Prostate gland (tissue), 2 donors: ENCODE measurements at regions not wholly inside any gene's neighbourhood (a gene's known extent, or its start where the extent isn't known, plus 50 kb on each side); places are given as distances from the start of the nearest gene placed in this dataset.
"Not testable (repeated sequence)": the region's sequence is repeated elsewhere in the genome, so short reads cannot be mapped to it uniquely, and the experiment has no call there.

Experiments
- DNase-seq: peaks from one replicate; pipeline ENCODE4 v3.0.0-alpha.2; 2019; ENCODE audit warnings: low spot score
- H3K27ac ChIP-seq, 2 donors: fragments of 200-600 bp; sonication (generic); 2 replicates each; pipeline ENCODE4 v1.5.1; 2017 to 2019
- H3K27me3 ChIP-seq: fragments of 200-600 bp; sonication (generic); replicated peaks from 2 replicates; pipeline ENCODE4 v1.5.1; 2019; ENCODE audit not compliant: insufficient read depth
- H3K36me3 ChIP-seq, 2 donors: fragments of 200-600 bp; sonication (generic); 1 replicate in 1 of 2; 2 replicates in 1 of 2; pipeline versions ENCODE4 v1.5.1 to v1.8.1; 2017 to 2019
- H3K4me1 ChIP-seq: fragments of 200-600 bp; sonication (generic); replicated peaks from 2 replicates; pipeline ENCODE4 v1.5.1; 2019
- H3K4me3 ChIP-seq, 2 donors: fragments of 200-600 bp; sonication (generic); 2 replicates each; pipeline ENCODE4 v1.5.1; 2017 to 2019
- H3K9me3 ChIP-seq: fragments of 200-600 bp; sonication (generic); 2 replicates; pipeline ENCODE4 v1.5.1; 2017
- POLR2A ChIP-seq: fragments of 450-650 bp; IDR thresholded peaks from one replicate; pipeline ENCODE4 v1.6.1; 2016; ENCODE audit warnings: antibody characterized with exemption, mild to moderate bottlenecking
- POLR2AphosphoS5 ChIP-seq: sonication (generic); formaldehyde crosslinking; IDR thresholded peaks from one replicate; pipeline ENCODE4 v1.6.1; 2017; ENCODE audit warnings: antibody characterized with exemption
- WGBS: methylation state at CpG from one replicate; pipeline ENCODE4 v1.1.5; 2018; 5-methylcytosine and 5-hydroxymethylcytosine counted together
- intact Hi-C: fragments of 100-400 bp; cut with DNase I; formaldehyde crosslinking; loops from one replicate; pipeline ENCODE4 v1.14.2; 2022
- TF ChIP-seq, protein P1 (sequence below), 4 experiments: fragments of 200-600 bp in 2 of 4; fragments of 450-650 bp in 2 of 4; sonication (generic) in 2 of 4; IDR thresholded peaks; 1 replicate in 3 of 4; 2 replicates in 1 of 4; pipeline ENCODE4 v1.5.1; 2016 to 2019; ENCODE audit warnings: antibody characterized with exemption in 4 of 4, mild to moderate bottlenecking in 2 of 4, moderate library complexity in 2 of 4

DNA sequence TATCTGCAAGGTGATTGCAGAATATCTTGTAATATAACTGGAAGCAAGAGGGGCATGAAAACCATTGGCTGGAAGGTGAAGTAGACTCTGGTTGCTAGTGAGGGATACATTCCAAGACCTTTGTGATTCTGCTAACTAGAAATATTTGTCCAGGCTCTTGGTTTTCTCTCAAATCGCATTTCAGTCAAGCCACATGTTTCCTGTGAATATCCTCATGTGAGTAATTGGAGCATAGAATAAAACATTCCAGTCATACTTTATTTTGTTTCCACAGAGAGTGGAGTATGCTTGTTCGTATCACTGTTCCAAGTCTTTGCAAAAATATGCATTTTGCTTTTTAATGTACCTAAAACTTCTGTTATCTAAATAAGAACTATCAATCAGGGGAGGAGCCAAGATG, 850.0 kb downstream of the EPHA3 start:
- Histone ChIP-seq H3K9me3 (no peaks in the 10 kb centered on the region), H3K27me3 (no peaks in the 10 kb centered on the region), H3K36me3 (no peaks in the 10 kb centered on the region), H3K4me1 (no peaks in the 10 kb centered on the region), H3K4me3 (no peak overlapping the region), H3K27ac (no peak overlapping the region)
- no peak for DNase-seq
- WGBS: 56% methylated on average over 2 of the region's 2 CpGs
- intact Hi-C loops: no loop called here
- no peak for TF ChIP-seq POLR2A
- TF ChIP-seq POLR2AphosphoS5: no peak
- TF ChIP-seq, protein P1, sequence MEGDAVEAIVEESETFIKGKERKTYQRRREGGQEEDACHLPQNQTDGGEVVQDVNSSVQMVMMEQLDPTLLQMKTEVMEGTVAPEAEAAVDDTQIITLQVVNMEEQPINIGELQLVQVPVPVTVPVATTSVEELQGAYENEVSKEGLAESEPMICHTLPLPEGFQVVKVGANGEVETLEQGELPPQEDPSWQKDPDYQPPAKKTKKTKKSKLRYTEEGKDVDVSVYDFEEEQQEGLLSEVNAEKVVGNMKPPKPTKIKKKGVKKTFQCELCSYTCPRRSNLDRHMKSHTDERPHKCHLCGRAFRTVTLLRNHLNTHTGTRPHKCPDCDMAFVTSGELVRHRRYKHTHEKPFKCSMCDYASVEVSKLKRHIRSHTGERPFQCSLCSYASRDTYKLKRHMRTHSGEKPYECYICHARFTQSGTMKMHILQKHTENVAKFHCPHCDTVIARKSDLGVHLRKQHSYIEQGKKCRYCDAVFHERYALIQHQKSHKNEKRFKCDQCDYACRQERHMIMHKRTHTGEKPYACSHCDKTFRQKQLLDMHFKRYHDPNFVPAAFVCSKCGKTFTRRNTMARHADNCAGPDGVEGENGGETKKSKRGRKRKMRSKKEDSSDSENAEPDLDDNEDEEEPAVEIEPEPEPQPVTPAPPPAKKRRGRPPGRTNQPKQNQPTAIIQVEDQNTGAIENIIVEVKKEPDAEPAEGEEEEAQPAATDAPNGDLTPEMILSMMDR (IDR thresholded peaks at IDR 0.05): no peak

DNA sequence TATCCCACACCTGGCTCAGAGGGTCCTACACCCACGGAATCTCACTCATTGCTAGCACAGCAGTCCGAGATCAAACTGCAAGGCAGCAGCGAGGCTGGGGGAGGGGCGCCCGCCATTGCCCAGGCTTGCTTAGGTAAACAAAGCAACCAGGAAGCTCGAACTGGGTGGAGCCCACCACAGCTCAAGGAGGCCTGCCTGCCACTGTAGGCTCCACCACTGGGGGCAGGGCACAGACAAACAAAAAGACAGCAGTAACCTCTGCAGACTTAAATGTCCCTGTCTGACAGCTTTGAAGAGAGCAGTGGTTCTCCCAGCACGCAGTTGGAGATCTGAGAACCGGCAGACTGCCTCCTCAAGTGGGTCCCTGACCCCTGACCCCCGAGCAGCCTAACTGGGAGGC, 850.7 kb downstream of the EPHA3 start:
- not testable (repeated sequence) for H3K4me3 ChIP-seq, H3K4me1 ChIP-seq
- 53% methylated on average over 9 of the region's 9 CpGs for WGBS

DNA sequence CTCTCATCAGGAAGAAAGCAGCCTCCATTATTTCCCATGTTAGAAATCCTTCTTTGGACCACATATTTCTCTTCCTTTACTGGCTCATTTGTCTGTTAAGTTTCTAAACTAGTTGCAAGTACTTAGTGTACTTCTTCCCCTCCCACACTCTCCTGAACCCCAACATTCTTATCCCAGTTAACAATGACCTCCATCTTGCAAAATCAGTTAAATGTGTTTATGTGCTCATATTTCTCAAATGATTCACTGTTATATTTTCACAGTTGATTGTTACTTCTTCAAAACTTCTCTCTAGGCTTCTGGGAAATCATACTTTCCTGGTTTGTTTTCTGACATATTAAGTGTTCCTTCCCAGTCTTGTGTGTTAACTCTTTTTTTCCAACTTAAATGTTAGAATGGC, 856.9 kb downstream of the EPHA3 start:
- intact Hi-C loops: no loop called here
- H3K27me3 ChIP-seq: no peaks in the 10 kb centered on the region
- no peaks in the 10 kb centered on the region for H3K36me3 ChIP-seq
- H3K4me3 ChIP-seq: no peak overlapping the region
- TF ChIP-seq POLR2A (no peak), POLR2AphosphoS5 (no peak)
- TF ChIP-seq, protein P1 (IDR thresholded peaks at IDR 0.05): no peak
- DNase-seq: no peak
- no peaks in the 10 kb centered on the region for H3K9me3 ChIP-seq
- H3K4me1 ChIP-seq: no peaks in the 10 kb centered on the region
- H3K27ac ChIP-seq: no peak overlapping the region

More for the DNA sequence above, 850.7 kb downstream of the EPHA3 start:
- DNase-seq, H3K9me3 ChIP-seq, H3K27ac ChIP-seq, H3K36me3 ChIP-seq, intact Hi-C loops, H3K27me3 ChIP-seq: not testable (repeated sequence)

DNA sequence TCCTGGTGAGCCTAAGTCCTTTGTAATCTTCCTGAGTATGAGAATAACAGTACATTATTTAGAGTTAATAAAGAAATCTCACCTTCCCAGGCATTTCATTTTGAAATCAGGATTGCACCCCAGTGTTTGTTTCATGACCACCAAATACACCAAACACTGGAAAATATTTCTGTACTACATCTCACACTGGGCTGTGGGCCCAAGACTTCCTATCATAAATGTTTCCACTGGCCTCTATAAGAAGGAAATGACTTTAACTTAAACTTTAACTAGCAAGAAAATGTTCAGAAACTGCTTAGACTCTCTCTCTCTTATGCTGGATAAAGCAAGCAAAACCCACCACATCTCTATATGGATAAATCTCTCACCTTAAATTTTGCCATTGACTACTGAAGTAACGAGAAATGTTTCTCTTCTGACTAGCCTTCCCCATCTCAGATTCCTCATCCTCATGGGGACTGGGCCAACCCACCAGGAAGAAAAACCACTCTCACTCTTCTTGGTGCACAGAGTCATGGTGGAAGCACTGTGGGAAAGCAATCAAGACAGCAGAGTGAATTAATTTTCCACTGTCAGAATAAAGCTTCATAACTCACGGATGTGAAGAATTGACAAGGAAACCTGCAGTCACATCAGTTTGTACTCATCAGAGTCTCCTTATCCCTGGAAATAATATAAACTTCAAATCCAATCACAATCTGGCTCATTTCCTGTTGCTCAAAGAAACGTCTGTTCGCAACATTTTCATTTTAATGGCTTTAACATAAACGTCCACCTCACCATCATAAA, 859.6 kb downstream of the EPHA3 start:
- no peaks in the 10 kb centered on the region for H3K4me1 ChIP-seq
- no peaks in the 10 kb centered on the region for H3K27me3 ChIP-seq
- DNase-seq: no peak
- no peaks in the 10 kb centered on the region for H3K36me3 ChIP-seq
- no peak overlapping the region for H3K4me3 ChIP-seq
- WGBS: 50% methylated on average over 5 of the region's 5 CpGs
- intact Hi-C loops: no loop called here
- TF ChIP-seq POLR2AphosphoS5: no peak
- no peak for TF ChIP-seq POLR2A
- TF ChIP-seq, protein P1 (IDR thresholded peaks at IDR 0.05): no peak
- H3K27ac ChIP-seq: no peak overlapping the region
- H3K9me3 ChIP-seq: no peaks in the 10 kb centered on the region

DNA sequence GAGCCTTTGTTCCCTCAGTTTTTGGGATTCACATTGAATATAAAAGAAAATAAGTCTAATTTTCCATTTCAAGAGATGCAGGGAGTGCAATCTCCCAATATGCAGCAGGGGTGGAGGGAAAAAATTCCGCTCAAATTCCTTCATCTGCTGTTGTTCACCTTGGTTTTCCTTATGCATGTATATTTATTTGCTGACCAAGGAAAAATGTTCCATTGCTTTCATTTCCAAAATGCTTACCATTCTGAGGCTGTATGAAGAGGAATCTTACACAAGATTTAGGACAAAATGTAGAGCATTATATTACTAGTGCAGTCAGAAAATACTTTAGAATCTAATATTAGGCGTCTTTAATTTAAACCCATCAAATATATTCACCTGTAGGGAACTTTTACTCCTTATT, 863.9 kb downstream of the EPHA3 start:
- Histone ChIP-seq H3K27me3 (no peaks in the 10 kb centered on the region), H3K9me3 (no peaks in the 10 kb centered on the region), H3K36me3 (no peaks in the 10 kb centered on the region), H3K27ac (no peak overlapping the region), H3K4me3 (no peak overlapping the region), H3K4me1 (no peaks in the 10 kb centered on the region)
- intact Hi-C loops: no loop called here
- TF ChIP-seq, protein P1 (IDR thresholded peaks at IDR 0.05): no peak
- TF ChIP-seq POLR2AphosphoS5: no peak
- TF ChIP-seq POLR2A: no peak
- WGBS: 95% methylated on average over 2 of the region's 2 CpGs
- no peak for DNase-seq
